Tibial nerve (tissue), 4 donors: ENCODE measurements at regions not wholly inside any gene's neighbourhood (a gene's known extent, or its start where the extent isn't known, plus 50 kb on each side); places are given as distances from the start of the nearest gene placed in this dataset.

Experiments used
- DNase-seq, 2 donors: peaks; one replicate each; pipeline ENCODE4 v3.0.0-alpha.2; 2019; ENCODE audit warnings: low spot score in 2 of 2
- H3K27ac ChIP-seq, 4 donors: fragments of 200-600 bp; sonication (generic) in 3 of 4; one replicate each; pipeline ENCODE4 v1.5.1; 2017 to 2019; ENCODE audit warnings: mild to moderate bottlenecking in 1 of 4
- H3K27me3 ChIP-seq, 2 donors: fragments of 200-600 bp; sonication (generic) in 1 of 2; one replicate each; pipeline versions ENCODE4 v1.5.1 to v1.6.0; 2017 to 2019
- H3K36me3 ChIP-seq, 3 donors: fragments of 200-600 bp; sonication (generic); one replicate each; pipeline ENCODE4 v1.5.1; 2018 to 2019
- H3K4me1 ChIP-seq, 4 donors: fragments of 200-600 bp; sonication (generic) in 3 of 4; one replicate each; pipeline ENCODE4 v1.5.1; 2017 to 2019
- H3K4me3 ChIP-seq, 4 donors: fragments of 200-600 bp; sonication (generic) in 3 of 4; one replicate each; pipeline ENCODE4 v1.5.1; 2017 to 2019; ENCODE audit warnings: mild to moderate bottlenecking in 1 of 4, moderate library complexity in 1 of 4
- H3K9me3 ChIP-seq, 4 donors: fragments of 200-600 bp; sonication (generic) in 3 of 4; one replicate each; pipeline ENCODE4 v1.5.1; 2017 to 2019
- EP300 ChIP-seq, 2 donors: sonication (generic); formaldehyde crosslinking; IDR thresholded peaks; one replicate each; pipeline ENCODE4 v1.6.1; 2017; ENCODE audit warnings: antibody characterized with exemption in 2 of 2, mild to moderate bottlenecking in 1 of 2
- POLR2A ChIP-seq, 2 donors: fragments of 450-650 bp; IDR thresholded peaks; one replicate each; pipeline ENCODE4 v1.6.1; 2017; ENCODE audit warnings: antibody characterized with exemption in 2 of 2, mild to moderate bottlenecking in 2 of 2, moderate library complexity in 2 of 2
- WGBS, 2 donors: methylation state at CpG; one replicate each; pipeline ENCODE4 v1.1.5; 2018; 5-methylcytosine and 5-hydroxymethylcytosine counted together
- TF ChIP-seq, protein P1 (sequence below), 5 experiments: fragments of 200-600 bp in 3 of 5; fragments of 450-650 bp in 2 of 5; sonication (generic) in 3 of 5; IDR thresholded peaks; one replicate each; pipeline ENCODE4 v1.5.1; 2016 to 2019; ENCODE audit warnings: antibody characterized with exemption in 5 of 5, mild to moderate bottlenecking in 3 of 5, moderate library complexity in 2 of 5

DNA sequence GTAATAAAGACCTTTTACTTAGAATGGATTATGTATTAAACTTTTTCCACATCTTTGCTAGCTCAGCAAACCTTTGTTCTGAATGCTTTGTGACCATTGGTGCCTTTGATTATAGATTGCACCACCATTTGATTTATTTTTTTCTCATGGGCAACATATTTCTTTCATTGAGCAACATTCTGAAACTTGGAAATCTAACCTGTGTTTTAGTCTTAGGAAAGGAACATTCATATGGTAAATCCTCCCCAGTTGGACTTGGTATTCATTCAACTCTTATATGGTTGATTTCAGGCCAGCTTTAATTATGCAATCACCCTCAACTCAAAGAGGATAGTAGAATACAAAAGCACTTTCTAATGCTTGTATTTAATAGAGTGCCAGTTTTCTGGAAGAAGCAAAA lies 1077.9 kb upstream of the ZEB2 start:
- DNase-seq = no peak
- Histone ChIP-seq H3K4me1 (peaks cover 0 to 20% (median 0%) of the 10 kb centered on the region in 4 donors), H3K4me3 (no peak overlapping the region), H3K9me3 (no peaks in the 10 kb centered on the region), H3K27me3 (no peaks in the 10 kb centered on the region), H3K36me3 (no peaks in the 10 kb centered on the region), H3K27ac (no peak overlapping the region)
- TF ChIP-seq POLR2A (IDR thresholded peaks at IDR 0.05) (no peak), EP300 (IDR thresholded peaks at IDR 0.05) (no peak)
- TF ChIP-seq, protein P1, sequence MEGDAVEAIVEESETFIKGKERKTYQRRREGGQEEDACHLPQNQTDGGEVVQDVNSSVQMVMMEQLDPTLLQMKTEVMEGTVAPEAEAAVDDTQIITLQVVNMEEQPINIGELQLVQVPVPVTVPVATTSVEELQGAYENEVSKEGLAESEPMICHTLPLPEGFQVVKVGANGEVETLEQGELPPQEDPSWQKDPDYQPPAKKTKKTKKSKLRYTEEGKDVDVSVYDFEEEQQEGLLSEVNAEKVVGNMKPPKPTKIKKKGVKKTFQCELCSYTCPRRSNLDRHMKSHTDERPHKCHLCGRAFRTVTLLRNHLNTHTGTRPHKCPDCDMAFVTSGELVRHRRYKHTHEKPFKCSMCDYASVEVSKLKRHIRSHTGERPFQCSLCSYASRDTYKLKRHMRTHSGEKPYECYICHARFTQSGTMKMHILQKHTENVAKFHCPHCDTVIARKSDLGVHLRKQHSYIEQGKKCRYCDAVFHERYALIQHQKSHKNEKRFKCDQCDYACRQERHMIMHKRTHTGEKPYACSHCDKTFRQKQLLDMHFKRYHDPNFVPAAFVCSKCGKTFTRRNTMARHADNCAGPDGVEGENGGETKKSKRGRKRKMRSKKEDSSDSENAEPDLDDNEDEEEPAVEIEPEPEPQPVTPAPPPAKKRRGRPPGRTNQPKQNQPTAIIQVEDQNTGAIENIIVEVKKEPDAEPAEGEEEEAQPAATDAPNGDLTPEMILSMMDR (IDR thresholded peaks at IDR 0.05) = no peak

DNA sequence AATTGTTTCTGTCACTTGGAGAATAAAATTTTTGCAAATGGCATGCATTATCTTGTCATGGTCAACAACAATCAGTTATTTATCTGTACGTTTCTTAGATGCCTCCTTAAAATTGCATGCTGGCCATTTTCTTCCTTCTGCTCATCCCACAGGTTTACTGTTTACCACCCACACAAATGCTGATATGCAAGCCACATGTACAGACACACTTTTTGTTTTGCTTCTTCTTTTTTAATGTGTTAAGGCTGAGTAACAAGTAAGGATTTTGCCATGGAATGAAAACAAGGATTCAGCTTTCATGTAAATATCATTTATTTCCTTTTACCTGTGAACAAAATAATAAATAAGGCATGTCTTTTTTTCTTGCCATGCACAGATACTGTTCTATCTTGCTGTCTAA lies 1077.1 kb upstream of the ZEB2 start:
- no peak for DNase-seq
- WGBS, 2 donors = 43 to 53% methylated on average over 1 of the region's 1 CpG
- Histone ChIP-seq H3K4me3 (no peak overlapping the region), H3K27ac (no peak overlapping the region), H3K4me1 (peaks cover 0 to 20% (median 0%) of the 10 kb centered on the region in 4 donors), H3K27me3 (no peaks in the 10 kb centered on the region), H3K36me3 (no peaks in the 10 kb centered on the region), H3K9me3 (no peaks in the 10 kb centered on the region)
- no peak for TF ChIP-seq POLR2A (IDR thresholded peaks at IDR 0.05)
- TF ChIP-seq EP300 (IDR thresholded peaks at IDR 0.05) = no peak
- TF ChIP-seq, protein P1 (IDR thresholded peaks at IDR 0.05) = no peak

DNA sequence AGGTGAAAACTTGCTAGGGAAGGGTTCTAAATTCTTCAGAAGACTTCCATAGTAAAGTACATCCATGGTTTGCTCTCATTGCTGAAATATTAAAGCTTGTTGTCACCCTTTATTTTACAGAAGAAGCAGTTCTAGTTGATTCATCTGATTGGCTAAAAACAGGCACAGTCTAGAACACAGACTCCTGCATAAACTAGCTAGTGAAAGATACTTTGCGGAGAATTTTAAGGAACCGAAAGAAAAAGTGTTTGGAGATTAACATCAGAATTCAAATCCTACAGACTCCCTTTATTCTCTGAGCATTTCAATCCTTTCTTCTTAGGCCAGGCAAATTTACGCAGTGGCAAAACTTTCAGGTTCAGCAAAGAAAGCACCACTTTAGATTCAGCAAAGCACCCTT lies 1076.5 kb upstream of the ZEB2 start:
- Histone ChIP-seq H3K27ac (no peak overlapping the region), H3K27me3 (no peaks in the 10 kb centered on the region), H3K4me3 (no peak overlapping the region), H3K4me1 (peaks cover 0 to 20% (median 0%) of the 10 kb centered on the region in 4 donors), H3K9me3 (no peaks in the 10 kb centered on the region), H3K36me3 (no peaks in the 10 kb centered on the region)
- 86 to 87% methylated on average over 3 of the region's 3 CpGs for WGBS, 2 donors
- no peak for TF ChIP-seq EP300 (IDR thresholded peaks at IDR 0.05)
- TF ChIP-seq POLR2A (IDR thresholded peaks at IDR 0.05) = no peak
- TF ChIP-seq, protein P1 (IDR thresholded peaks at IDR 0.05) = no peak
- no peak for DNase-seq

DNA sequence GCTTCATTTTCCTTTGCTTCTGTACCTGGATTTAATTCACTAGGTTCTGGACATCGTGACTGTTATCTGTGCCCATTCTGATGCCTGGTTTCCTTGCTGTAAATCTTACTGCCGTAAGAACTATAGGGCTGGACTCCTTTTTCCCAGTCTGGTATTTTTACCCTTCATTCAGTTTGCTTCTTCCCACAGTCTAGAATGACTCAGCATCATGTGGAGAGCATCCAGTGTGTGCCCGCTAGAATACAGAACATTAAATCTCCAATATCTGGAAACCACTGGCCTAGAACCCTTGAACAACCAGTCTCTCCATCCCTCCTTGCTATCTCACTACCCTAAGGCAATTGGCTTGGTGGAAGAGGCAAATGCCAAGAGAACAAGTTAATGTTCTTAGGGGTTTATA lies 1075.4 kb upstream of the ZEB2 start:
- Histone ChIP-seq H3K36me3 (no peaks in the 10 kb centered on the region), H3K27ac (no peak overlapping the region), H3K4me3 (no peak overlapping the region), H3K27me3 (no peaks in the 10 kb centered on the region), H3K4me1 (peaks cover 0 to 20% (median 0%) of the 10 kb centered on the region in 4 donors), H3K9me3 (no peaks in the 10 kb centered on the region)
- WGBS, 2 donors = 88 to 100% methylated on average over 3 of the region's 3 CpGs
- no peak for DNase-seq
- no peak for TF ChIP-seq EP300 (IDR thresholded peaks at IDR 0.05)

DNA sequence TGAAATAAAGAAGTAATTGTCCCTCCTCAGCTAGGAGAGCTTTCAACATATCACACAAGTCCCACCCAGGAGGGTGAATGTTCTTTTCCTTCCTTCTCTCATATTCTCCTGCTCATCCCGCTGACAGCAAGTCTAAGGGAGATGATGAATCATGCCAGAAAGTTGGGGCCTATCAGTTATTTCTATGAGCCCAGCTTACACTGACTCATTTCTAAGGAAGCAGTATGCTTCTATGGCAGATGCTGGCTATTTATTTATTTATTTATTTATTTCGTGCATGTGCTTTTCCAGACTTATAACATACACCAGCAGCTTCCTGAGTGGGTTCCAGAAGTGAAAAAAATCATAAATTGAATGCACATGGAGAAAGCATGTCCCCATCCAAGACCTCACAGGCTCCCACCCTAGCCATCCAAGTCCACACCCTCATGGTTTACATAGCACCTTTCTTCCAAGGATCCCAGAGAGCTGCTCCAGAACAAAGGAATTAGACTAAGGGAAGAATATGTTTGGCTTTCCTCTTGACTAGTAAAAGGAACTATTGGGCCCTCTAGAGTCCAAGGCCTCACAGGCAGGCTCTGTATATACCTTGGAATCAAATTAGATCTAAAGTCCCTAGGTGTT lies 1074.2 kb upstream of the ZEB2 start:
- Histone ChIP-seq H3K4me3 (no peak overlapping the region), H3K27ac (no peak overlapping the region), H3K4me1 (peaks cover 0 to 19% (median 0%) of the 10 kb centered on the region in 4 donors), H3K36me3 (no peaks in the 10 kb centered on the region), H3K27me3 (no peaks in the 10 kb centered on the region), H3K9me3 (no peaks in the 10 kb centered on the region)
- no peak for DNase-seq
- WGBS, 2 donors = 66 to 75% methylated on average over 2 of the region's 2 CpGs
- TF ChIP-seq EP300 (IDR thresholded peaks at IDR 0.05) = no peak
- TF ChIP-seq, protein P1 (IDR thresholded peaks at IDR 0.05) = no peak
- TF ChIP-seq POLR2A (IDR thresholded peaks at IDR 0.05) = no peak

DNA sequence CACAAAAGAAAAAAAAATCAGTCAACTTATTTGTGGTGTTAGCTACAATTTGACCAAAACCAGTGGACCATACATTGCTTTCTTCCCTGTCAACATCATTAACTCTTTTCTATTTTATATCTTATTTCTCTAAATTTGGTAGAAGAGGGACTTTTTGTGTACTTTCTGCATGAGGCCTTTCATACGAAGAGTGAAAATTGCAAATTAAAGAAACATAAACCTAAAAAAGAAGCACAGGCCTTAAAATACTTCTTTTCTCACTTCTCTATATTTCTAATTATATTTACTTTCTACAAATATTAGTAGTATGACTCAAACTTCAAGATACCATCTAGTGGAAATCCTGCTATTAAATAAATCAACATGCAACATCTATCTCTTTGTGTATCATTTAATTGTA lies 1073.4 kb upstream of the ZEB2 start:
- no peaks in the 10 kb centered on the region for H3K36me3 ChIP-seq
- H3K4me1 ChIP-seq = peaks cover 0 to 13% (median 0%) of the 10 kb centered on the region in 4 donors
- no peak for DNase-seq
- no peaks in the 10 kb centered on the region for H3K9me3 ChIP-seq
- WGBS, 2 donors = 82 to 84% methylated on average over 1 of the region's 1 CpG
- H3K4me3 ChIP-seq = no peak overlapping the region
- H3K27ac ChIP-seq = no peak overlapping the region
- no peaks in the 10 kb centered on the region for H3K27me3 ChIP-seq
- TF ChIP-seq EP300 (IDR thresholded peaks at IDR 0.05) (no peak), POLR2A (IDR thresholded peaks at IDR 0.05) (no peak)
- TF ChIP-seq, protein P1 (IDR thresholded peaks at IDR 0.05) = no peak
